Peyer's patch (tissue), 4 donors: ENCODE measurements at regions not wholly inside any gene's neighbourhood (a gene's known extent, or its start where the extent isn't known, plus 50 kb on each side); places are given as distances from the start of the nearest gene placed in this dataset.

Source experiments
- DNase-seq, 3 donors: peaks; one replicate each; pipeline ENCODE4 v3.0.0-alpha.2; 2017 to 2019
- H3K27ac ChIP-seq, 4 donors: fragments of 200-600 bp; sonication (generic); one replicate each; pipeline ENCODE4 v1.5.1; 2016 to 2019
- H3K27me3 ChIP-seq, 2 donors: fragments of 200-600 bp; sonication (generic); one replicate each; pipeline ENCODE4 v1.5.1; 2019
- H3K36me3 ChIP-seq, 3 donors: fragments of 200-600 bp; sonication (generic); one replicate each; pipeline ENCODE4 v1.5.1; 2016 to 2019
- H3K4me1 ChIP-seq, 4 donors: fragments of 200-600 bp; sonication (generic); one replicate each; pipeline ENCODE4 v1.5.1; 2016 to 2019
- H3K4me3 ChIP-seq, 4 donors: fragments of 200-600 bp; sonication (generic); 1 replicate in 3 of 4; 2 replicates in 1 of 4; pipeline ENCODE4 v1.5.1; 2016 to 2019; ENCODE audit warnings: mild to moderate bottlenecking in 1 of 4
- H3K9me3 ChIP-seq, 4 donors: fragments of 200-600 bp; sonication (generic); one replicate each; pipeline ENCODE4 v1.5.1; 2016 to 2019; ENCODE audit warnings: mild to moderate bottlenecking in 1 of 4
- CTCF ChIP-seq, 6 experiments: fragments of 450-650 bp in 4 of 6; fragments of 200-600 bp in 2 of 6; sonication (generic) in 1 of 6; IDR thresholded peaks; one replicate each; pipeline ENCODE4 v1.5.1; 2017 to 2019; ENCODE audit warnings: antibody characterized with exemption in 6 of 6, mild to moderate bottlenecking in 3 of 6, moderate library complexity in 1 of 6
- POLR2A ChIP-seq, 2 donors: fragments of 450-650 bp; IDR thresholded peaks; one replicate each; pipeline ENCODE4 v1.5.1; 2017; ENCODE audit warnings: antibody characterized with exemption in 2 of 2, mild to moderate bottlenecking in 2 of 2, moderate library complexity in 2 of 2

GRCh38 chr1:208562151-208562960 is 318.2 kb upstream of the PLXNA2 start:
- Histone ChIP-seq H3K27ac (no peak overlapping the region), H3K27me3 (no peaks in the 10 kb centered on the region), H3K4me1 (no peaks in the 10 kb centered on the region), H3K4me3 (no peak overlapping the region), H3K36me3 (no peaks in the 10 kb centered on the region), H3K9me3 (no peaks in the 10 kb centered on the region)
- no peak for DNase-seq
- no peak for TF ChIP-seq POLR2A (IDR thresholded peaks at IDR 0.05)
- no peak for TF ChIP-seq CTCF (IDR thresholded peaks at IDR 0.05)

- H3K9me3 ChIP-seq, result no peaks in the 10 kb centered on the region
- H3K27ac ChIP-seq, result no peak overlapping the region
- H3K27me3 ChIP-seq, result no peaks in the 10 kb centered on the region
- TF ChIP-seq CTCF (IDR thresholded peaks at IDR 0.05) (no peak), POLR2A (IDR thresholded peaks at IDR 0.05) (no peak)
- no peaks in the 10 kb centered on the region for H3K36me3 ChIP-seq
- no peak for DNase-seq
- H3K4me3 ChIP-seq, result no peak overlapping the region
- no peaks in the 10 kb centered on the region for H3K4me1 ChIP-seq
These were observed 320.3 kb upstream of the PLXNA2 start for GRCh38 chr1:208564466-208564865.

- no peak for DNase-seq
- no peak overlapping the region for H3K27ac ChIP-seq
- no peaks in the 10 kb centered on the region for H3K9me3 ChIP-seq
- no peaks in the 10 kb centered on the region for H3K27me3 ChIP-seq
- H3K36me3 ChIP-seq, result no peaks in the 10 kb centered on the region
- no peak overlapping the region for H3K4me3 ChIP-seq
- no peaks in the 10 kb centered on the region for H3K4me1 ChIP-seq
- TF ChIP-seq POLR2A (IDR thresholded peaks at IDR 0.05), result no peak
- no peak for TF ChIP-seq CTCF (IDR thresholded peaks at IDR 0.05)
These were observed 321.7 kb upstream of the PLXNA2 start for GRCh38 chr1:208565756-208566440.

- Histone ChIP-seq H3K9me3 (no peaks in the 10 kb centered on the region), H3K36me3 (no peaks in the 10 kb centered on the region), H3K27me3 (no peaks in the 10 kb centered on the region), H3K27ac (no peak overlapping the region), H3K4me1 (no peaks in the 10 kb centered on the region), H3K4me3 (no peak overlapping the region)
- no peak for DNase-seq
- no peak for TF ChIP-seq POLR2A (IDR thresholded peaks at IDR 0.05)
These were observed 325.0 kb upstream of the PLXNA2 start for GRCh38 chr1:208569181-208569580.

GRCh38 chr1:208570362-208570761 is 326.2 kb upstream of the PLXNA2 start:
- H3K4me1 ChIP-seq, result no peaks in the 10 kb centered on the region
- TF ChIP-seq CTCF (IDR thresholded peaks at IDR 0.05), result no peak
- TF ChIP-seq POLR2A (IDR thresholded peaks at IDR 0.05), result no peak
- no peak overlapping the region for H3K27ac ChIP-seq

GRCh38 chr1:208576425-208576824 is 332.2 kb upstream of the PLXNA2 start:
- no peaks in the 10 kb centered on the region for H3K4me1 ChIP-seq
- no peak overlapping the region for H3K27ac ChIP-seq
- TF ChIP-seq POLR2A (IDR thresholded peaks at IDR 0.05) (no peak), CTCF (IDR thresholded peaks at IDR 0.05) (no peak)
- no peaks in the 10 kb centered on the region for H3K9me3 ChIP-seq
- no peaks in the 10 kb centered on the region for H3K27me3 ChIP-seq
- no peak overlapping the region for H3K4me3 ChIP-seq
- no peak for DNase-seq
- H3K36me3 ChIP-seq, result no peaks in the 10 kb centered on the region

More at GRCh38 chr1:208570362-208570761, 326.2 kb upstream of the PLXNA2 start:
- Histone ChIP-seq H3K36me3 (no peaks in the 10 kb centered on the region), H3K9me3 (no peaks in the 10 kb centered on the region), H3K4me3 (no peak overlapping the region), H3K27me3 (no peaks in the 10 kb centered on the region)
- no peak for DNase-seq
